Esophagus squamous epithelium (tissue), 5 donors: ENCODE measurements at regions not wholly inside any gene's neighbourhood (a gene's known extent, or its start where the extent isn't known, plus 50 kb on each side); places are given as distances from the start of the nearest gene placed in this dataset.

Experiments used
- DNase-seq: peaks from one replicate; lab custom pipeline; 2025; lab: John Stamatoyannopoulos, UW
- H3K27ac ChIP-seq, 4 donors: fragments of 200-600 bp; sonication (generic); one replicate each; pipeline ENCODE4 v1.5.1; 2016 to 2019; ENCODE audit warnings: mild to moderate bottlenecking in 1 of 4
- H3K27me3 ChIP-seq, 4 donors: fragments of 200-600 bp; sonication (generic); 1 replicate in 3 of 4; 2 replicates in 1 of 4; pipeline versions ENCODE4 v1.5.1 to v1.6.0; 2017 to 2021; ENCODE audit warnings: antibody characterized with exemption in 1 of 4
- H3K36me3 ChIP-seq, 3 donors: fragments of 200-600 bp; sonication (generic); one replicate each; pipeline ENCODE4 v1.5.1; 2016 to 2019
- H3K4me1 ChIP-seq, 3 donors: fragments of 200-600 bp; sonication (generic); one replicate each; pipeline ENCODE4 v1.5.1; 2017 to 2019
- H3K4me3 ChIP-seq, 4 donors: fragments of 200-600 bp; sonication (generic); 1 replicate in 3 of 4; 2 replicates in 1 of 4; pipeline ENCODE4 v1.5.1; 2016 to 2019; ENCODE audit warnings: mild to moderate bottlenecking in 2 of 4, moderate library complexity in 1 of 4
- H3K9me3 ChIP-seq, 3 donors: fragments of 200-600 bp; sonication (generic); one replicate each; pipeline ENCODE4 v1.5.1; 2016 to 2019
- POLR2A ChIP-seq, 4 donors: fragments of 450-650 bp; IDR thresholded peaks; one replicate each; pipeline ENCODE4 v1.6.1; 2017; ENCODE audit warnings: antibody characterized with exemption in 4 of 4, mild to moderate bottlenecking in 4 of 4, moderate library complexity in 3 of 4
- WGBS, 2 donors: methylation state at CpG; one replicate each; pipeline ENCODE4 v1.1.5; 2018; 5-methylcytosine and 5-hydroxymethylcytosine counted together
- intact Hi-C: fragments of 100-400 bp; cut with DNase I; formaldehyde crosslinking; loops from one replicate; pipeline ENCODE4 v1.15.0; 2022
- TF ChIP-seq, protein P1 (sequence below), 6 experiments: fragments of 450-650 bp in 4 of 6; fragments of 200-600 bp in 2 of 6; sonication (generic) in 2 of 6; IDR thresholded peaks; one replicate each; pipeline ENCODE4 v1.5.1; 2016 to 2019; ENCODE audit warnings: antibody characterized with exemption in 6 of 6, mild to moderate bottlenecking in 4 of 6, moderate library complexity in 4 of 6
- donor health status: DM: yes; HTN: yes; CAD: no.

DNA sequence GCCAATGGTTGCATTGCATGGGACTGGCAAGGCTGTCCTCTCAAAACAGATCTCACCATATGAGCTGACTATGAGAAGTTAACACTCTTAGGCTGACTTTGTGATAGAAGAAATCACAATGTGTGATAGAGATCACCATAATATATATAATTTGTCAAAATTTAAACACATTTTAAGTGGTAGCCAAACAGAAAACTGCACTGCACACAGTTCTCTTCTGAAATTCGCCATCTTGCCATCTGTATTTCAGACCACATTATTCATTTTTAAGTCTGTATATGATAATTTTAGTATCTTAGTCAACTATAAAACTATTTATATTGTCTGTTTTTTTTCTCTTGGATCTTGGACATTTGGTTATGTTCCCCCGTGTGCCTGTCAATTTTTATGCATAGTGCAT, 374.7 kb downstream of the AJAP1 start:
- intact Hi-C loops = no loop called here
- peaks cover 0 to 35% (median 0%) of the 10 kb centered on the region in 4 donors for H3K27me3 ChIP-seq
- 53 to 71% methylated on average over 2 of the region's 2 CpGs for WGBS, 2 donors
- no peaks in the 10 kb centered on the region for H3K36me3 ChIP-seq
- no peak overlapping the region for H3K27ac ChIP-seq
- TF ChIP-seq, protein P1, sequence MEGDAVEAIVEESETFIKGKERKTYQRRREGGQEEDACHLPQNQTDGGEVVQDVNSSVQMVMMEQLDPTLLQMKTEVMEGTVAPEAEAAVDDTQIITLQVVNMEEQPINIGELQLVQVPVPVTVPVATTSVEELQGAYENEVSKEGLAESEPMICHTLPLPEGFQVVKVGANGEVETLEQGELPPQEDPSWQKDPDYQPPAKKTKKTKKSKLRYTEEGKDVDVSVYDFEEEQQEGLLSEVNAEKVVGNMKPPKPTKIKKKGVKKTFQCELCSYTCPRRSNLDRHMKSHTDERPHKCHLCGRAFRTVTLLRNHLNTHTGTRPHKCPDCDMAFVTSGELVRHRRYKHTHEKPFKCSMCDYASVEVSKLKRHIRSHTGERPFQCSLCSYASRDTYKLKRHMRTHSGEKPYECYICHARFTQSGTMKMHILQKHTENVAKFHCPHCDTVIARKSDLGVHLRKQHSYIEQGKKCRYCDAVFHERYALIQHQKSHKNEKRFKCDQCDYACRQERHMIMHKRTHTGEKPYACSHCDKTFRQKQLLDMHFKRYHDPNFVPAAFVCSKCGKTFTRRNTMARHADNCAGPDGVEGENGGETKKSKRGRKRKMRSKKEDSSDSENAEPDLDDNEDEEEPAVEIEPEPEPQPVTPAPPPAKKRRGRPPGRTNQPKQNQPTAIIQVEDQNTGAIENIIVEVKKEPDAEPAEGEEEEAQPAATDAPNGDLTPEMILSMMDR (IDR thresholded peaks at IDR 0.05) = no peak
- no peak for TF ChIP-seq POLR2A (IDR thresholded peaks at IDR 0.05)
- H3K4me3 ChIP-seq = no peak overlapping the region
- H3K4me1 ChIP-seq = no peaks in the 10 kb centered on the region
- no peak for DNase-seq
- H3K9me3 ChIP-seq = no peaks in the 10 kb centered on the region

DNA sequence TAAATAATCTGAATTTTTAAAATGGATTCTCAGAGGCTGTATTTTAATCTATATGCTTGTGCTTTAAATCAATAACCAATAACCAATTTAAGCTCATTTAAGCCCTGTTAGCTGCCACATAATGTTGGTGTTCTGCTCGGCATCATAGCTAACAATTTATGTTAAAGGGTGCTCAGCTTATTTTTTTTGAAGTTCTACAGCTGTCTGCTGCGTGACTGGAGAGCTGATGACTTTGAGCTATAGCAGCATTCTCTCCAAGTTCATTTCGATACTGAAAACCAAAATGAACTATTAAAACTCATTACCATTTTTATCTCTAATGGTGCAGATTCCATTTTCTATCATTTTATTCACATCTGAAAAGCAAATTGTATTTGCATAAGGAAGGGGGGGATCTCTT, 357.8 kb downstream of the AJAP1 start:
- intact Hi-C loops = no loop called here
- H3K27me3 ChIP-seq = peaks cover 0 to 31% (median 0%) of the 10 kb centered on the region in 4 donors
- TF ChIP-seq, protein P1 (IDR thresholded peaks at IDR 0.05) = no peak
- TF ChIP-seq POLR2A (IDR thresholded peaks at IDR 0.05) = no peak
- WGBS, 2 donors = 54 to 71% methylated on average over 3 of the region's 3 CpGs
- no peaks in the 10 kb centered on the region for H3K4me1 ChIP-seq
- no peaks in the 10 kb centered on the region for H3K9me3 ChIP-seq
- DNase-seq = no peak
- H3K27ac ChIP-seq = no peak overlapping the region
- H3K4me3 ChIP-seq = no peak overlapping the region
- H3K36me3 ChIP-seq = no peaks in the 10 kb centered on the region

DNA sequence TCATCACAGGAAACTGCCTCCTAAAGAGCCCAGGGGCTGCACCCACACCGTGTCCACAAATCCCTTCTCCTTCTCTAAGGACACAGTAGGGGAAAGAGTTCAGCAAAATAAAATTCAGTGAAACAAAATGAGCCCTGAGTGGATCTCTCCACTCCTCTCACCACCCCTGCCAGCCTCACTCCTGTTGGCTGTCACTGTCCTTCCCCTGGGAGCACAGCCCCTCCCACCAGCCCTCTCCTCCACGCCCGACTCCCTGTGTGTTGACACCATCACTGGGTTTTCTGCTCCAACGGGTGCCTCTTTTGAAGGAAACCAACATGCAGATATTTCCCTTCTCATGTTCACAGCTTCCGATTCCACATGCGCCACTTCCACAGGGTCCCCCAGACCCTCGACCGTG, 356.2 kb downstream of the AJAP1 start:
- TF ChIP-seq, protein P1 (IDR thresholded peaks at IDR 0.05) = no peak
- TF ChIP-seq POLR2A (IDR thresholded peaks at IDR 0.05) = no peak
- Histone ChIP-seq H3K9me3 (no peaks in the 10 kb centered on the region), H3K36me3 (no peaks in the 10 kb centered on the region), H3K4me1 (no peaks in the 10 kb centered on the region), H3K27me3 (peaks cover 0 to 23% (median 0%) of the 10 kb centered on the region in 4 donors), H3K27ac (no peak overlapping the region), H3K4me3 (no peak overlapping the region)
- intact Hi-C loops = no loop called here
- 72 to 75% methylated on average over 8 of the region's 8 CpGs for WGBS, 2 donors
- no peak for DNase-seq

DNA sequence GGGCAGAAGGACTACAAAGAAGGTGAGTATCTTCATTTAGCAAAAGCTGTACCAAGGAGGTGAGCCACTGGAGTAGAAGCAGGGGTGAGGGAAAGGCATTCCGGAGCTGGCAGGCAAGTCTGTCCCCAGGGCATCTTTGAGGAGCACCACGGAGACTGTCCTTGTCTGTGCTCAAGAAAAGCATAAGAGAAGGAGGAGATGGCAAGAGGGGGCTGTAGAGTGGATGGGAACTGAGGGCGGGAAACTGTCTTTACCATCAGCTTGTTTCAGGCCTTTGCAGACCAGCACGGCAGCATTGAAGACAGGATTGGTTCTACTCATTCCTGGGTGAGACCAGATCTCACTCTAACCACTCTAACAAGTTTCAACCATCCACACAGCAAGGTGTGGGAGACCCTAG, 355.8 kb downstream of the AJAP1 start:
- no peak for TF ChIP-seq POLR2A (IDR thresholded peaks at IDR 0.05)
- TF ChIP-seq, protein P1 (IDR thresholded peaks at IDR 0.05) = no peak
- H3K27ac ChIP-seq = no peak overlapping the region
- H3K36me3 ChIP-seq = no peaks in the 10 kb centered on the region
- H3K4me1 ChIP-seq = no peaks in the 10 kb centered on the region
- intact Hi-C loops = no loop called here
- H3K4me3 ChIP-seq = no peak overlapping the region
- H3K27me3 ChIP-seq = peaks cover 0 to 23% (median 0%) of the 10 kb centered on the region in 4 donors
- no peak for DNase-seq
- no peaks in the 10 kb centered on the region for H3K9me3 ChIP-seq
- WGBS, 2 donors = 70 to 76% methylated on average over 4 of the region's 4 CpGs

DNA sequence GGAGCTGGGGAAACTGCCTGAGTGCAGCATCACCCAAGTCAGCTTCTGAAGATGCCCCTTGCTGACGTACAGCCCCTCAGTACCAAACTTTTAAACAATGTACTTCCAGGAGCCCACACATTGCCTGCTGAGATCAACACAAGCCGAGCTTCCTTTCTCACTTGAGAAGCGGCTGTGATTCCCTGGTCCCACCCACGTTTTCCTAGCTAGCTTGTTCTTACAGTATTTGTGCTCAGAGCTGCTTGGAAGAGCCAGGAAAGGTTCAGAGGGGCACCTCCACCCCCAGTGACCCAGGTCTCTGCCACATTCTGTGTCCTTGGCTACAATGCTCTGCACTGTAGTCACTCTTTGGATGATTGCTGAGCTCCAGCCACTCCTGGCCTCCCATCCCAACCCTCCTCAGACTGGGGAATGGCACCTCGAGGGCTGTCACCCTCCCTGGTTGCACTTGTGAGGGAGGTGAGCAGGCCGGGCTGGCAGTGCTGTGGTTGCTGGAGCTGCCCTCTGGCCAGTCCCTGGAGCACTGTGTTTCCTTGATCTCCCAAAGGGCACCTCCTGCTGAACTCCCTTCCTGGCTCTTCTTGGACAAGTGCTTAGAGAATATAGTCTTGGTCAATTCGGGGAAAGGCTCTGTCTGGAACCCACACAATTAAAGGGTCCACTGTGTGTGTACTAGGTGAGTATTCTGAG, 355.1 kb downstream of the AJAP1 start:
- H3K27ac ChIP-seq = no peak overlapping the region
- 13 to 41% methylated on average over 3 to 6 of the region's 7 CpGs for WGBS, 2 donors
- peaks cover 0 to 22% (median 0%) of the 10 kb centered on the region in 4 donors for H3K27me3 ChIP-seq
- no peaks in the 10 kb centered on the region for H3K36me3 ChIP-seq
- intact Hi-C loops = no loop called here
- no peaks in the 10 kb centered on the region for H3K9me3 ChIP-seq
- no peaks in the 10 kb centered on the region for H3K4me1 ChIP-seq
- no peak for DNase-seq
- H3K4me3 ChIP-seq = no peak overlapping the region
- TF ChIP-seq POLR2A (IDR thresholded peaks at IDR 0.05) = no peak
- TF ChIP-seq, protein P1 (IDR thresholded peaks at IDR 0.05) = no peak
